Endothelial cell of umbilical vein (primary cell): ENCODE measurements at regions not wholly inside any gene's neighbourhood (a gene's known extent, or its start where the extent isn't known, plus 50 kb on each side); places are given as distances from the start of the nearest gene placed in this dataset.
A peak's percentile ranks its signal among the peaks of the same experiment; 100 is the strongest.

Source experiments
- BruUV-seq: library from RNA; stranded (reverse); fragments of 400-500 nt; replicated peaks from 2 replicates; lab custom pipeline; 2021; lab: Mats Ljungman, UMichigan
- CTCF ChIA-PET: fragments of 300-600, 350-600 bp; sonication (Branson Sonifier 250); formaldehyde crosslinking; loops from one replicate; lab custom pipeline; 2021; ENCODE audit warnings: antibody characterized with exemption, inconsistent platforms; lab: Charles Lee
- POLR2A ChIA-PET: fragments of 300-600, 350-600 bp; sonication (Branson Sonifier 250); formaldehyde crosslinking; loops from one replicate; lab custom pipeline; 2021; ENCODE audit warnings: antibody characterized with exemption, inconsistent platforms; lab: Charles Lee
- DNase-seq: peaks from one replicate; pipeline ENCODE4 v3.0.0-alpha.2; 2011; ENCODE audit warnings: low read depth, low spot score
- FAIRE-seq: peaks from 2 replicates; lab custom pipeline; 2011; peaks lifted over from hg19 to GRCh38; lab: Jason Lieb, UNC
- H2AFZ ChIP-seq: 2 replicates; pipeline ENCODE4 v1.6.0; 2012; ENCODE audit warnings: low read depth, low read length, control low read depth, inconsistent platforms
- H3K27ac ChIP-seq: 2 replicates; pipeline ENCODE4 v1.5.1; 2011; ENCODE audit warnings: low read depth, mild to moderate bottlenecking, control low read depth, low read length, moderate library complexity; ENCODE audit not compliant: insufficient read depth
- H3K27me3 ChIP-seq, 2 experiments: 2 replicates each; pipeline versions ENCODE4 v1.6.0 to v1.6.1; 2011; ENCODE audit warnings: low read length in 2 of 2, mixed read lengths in 1 of 2; ENCODE audit not compliant: control insufficient read depth in 2 of 2, insufficient read depth in 2 of 2
- H3K36me3 ChIP-seq, 2 experiments: 2 replicates in 1 of 2; 3 replicates in 1 of 2; pipeline ENCODE4 v1.5.1; 2011; ENCODE audit warnings: low read length in 2 of 2, mild to moderate bottlenecking in 1 of 2, moderate library complexity in 1 of 2; ENCODE audit not compliant: control insufficient read depth in 2 of 2, insufficient read depth in 2 of 2; ENCODE audit errors: extremely low read depth in 1 of 2
- H3K4me1 ChIP-seq: 3 replicates; pipeline ENCODE4 v1.5.1; 2011; ENCODE audit warnings: mild to moderate bottlenecking, low read length; ENCODE audit not compliant: control insufficient read depth, insufficient read depth; ENCODE audit errors: extremely low read depth
- H3K4me2 ChIP-seq: 2 replicates; pipeline ENCODE4 v1.6.1; 2011; ENCODE audit warnings: low read length, control low read depth, mixed read lengths; ENCODE audit not compliant: insufficient read depth
- H3K4me3 ChIP-seq, 3 experiments: fragments of 200-600 bp in 1 of 3; sonication (generic), shearing (Covaris generic) in 1 of 3; replicated peaks in 1 of 3; 2 replicates each; pipeline ENCODE4 v1.5.1; 2011 to 2016; ENCODE audit warnings: control low read depth in 3 of 3, low read length in 3 of 3, mild to moderate bottlenecking in 2 of 3, inconsistent platforms in 1 of 3, low read depth in 1 of 3, moderate library complexity in 1 of 3; ENCODE audit not compliant: insufficient read depth in 1 of 3
- H3K79me2 ChIP-seq: 2 replicates; pipeline ENCODE4 v1.6.0; 2012; ENCODE audit warnings: low read length, inconsistent platforms; ENCODE audit not compliant: control insufficient read depth, insufficient read depth
- H3K9ac ChIP-seq: replicated peaks from 2 replicates; pipeline ENCODE3; 2011; ENCODE audit warnings: low read length, control low read depth; ENCODE audit not compliant: insufficient read depth; ENCODE audit errors: extremely low read depth
- H3K9me1 ChIP-seq: replicated peaks from 3 replicates; pipeline ENCODE4 v1.6.0; 2011; ENCODE audit warnings: mild to moderate bottlenecking, low read length; ENCODE audit not compliant: control insufficient read depth, insufficient read depth; ENCODE audit errors: extremely low read depth
- H3K9me3 ChIP-seq: replicated peaks from 2 replicates; pipeline ENCODE4 v1.5.1; 2012; ENCODE audit warnings: low read length, inconsistent platforms; ENCODE audit not compliant: control insufficient read depth, insufficient read depth
- H4K20me1 ChIP-seq: replicated peaks from 2 replicates; pipeline ENCODE3; 2011; ENCODE audit warnings: mild to moderate bottlenecking, low read length; ENCODE audit not compliant: control insufficient read depth, insufficient read depth; ENCODE audit errors: extremely low read depth
- CTCF ChIP-seq, 2 donors: IDR thresholded peaks; 1 replicate in 1 of 2; 2 replicates in 1 of 2; pipeline ENCODE4 v1.5.1; 2011; ENCODE audit warnings: low read length in 2 of 2, mild to moderate bottlenecking in 2 of 2, moderate library complexity in 2 of 2, control low read depth in 1 of 2, inconsistent platforms in 1 of 2, low read depth in 1 of 2; ENCODE audit not compliant: insufficient read depth in 1 of 2; ENCODE audit errors: extremely low read depth in 1 of 2
- EZH2 ChIP-seq: IDR thresholded peaks from 2 replicates; pipeline ENCODE4 v1.6.1; 2012; ENCODE audit warnings: borderline replicate concordance, low read depth, mild to moderate bottlenecking, moderate library complexity, low read length, inconsistent platforms; ENCODE audit not compliant: severe bottlenecking
- FOS ChIP-seq: IDR thresholded peaks from 2 replicates; pipeline ENCODE4 v1.6.1; 2011; ENCODE audit warnings: mild to moderate bottlenecking, low read length, moderate library complexity, borderline replicate concordance; ENCODE audit not compliant: insufficient read depth
- GATA2 ChIP-seq: IDR thresholded peaks from 2 replicates; pipeline ENCODE4 v1.7.0; 2011; ENCODE audit warnings: low read depth, mild to moderate bottlenecking, moderate library complexity, mixed read lengths, low read length; ENCODE audit not compliant: insufficient read length, insufficient read depth
- JUN ChIP-seq: IDR thresholded peaks from 2 replicates; pipeline ENCODE4 v1.6.1; 2011; ENCODE audit warnings: borderline replicate concordance, low read depth; ENCODE audit not compliant: insufficient read length, insufficient read depth
- MAX ChIP-seq: IDR thresholded peaks from 2 replicates; pipeline ENCODE4 v1.6.1; 2011; ENCODE audit not compliant: insufficient read depth, insufficient read length
- MYC ChIP-seq: IDR thresholded peaks from one replicate; pipeline ENCODE4 v1.6.1; 2011; ENCODE audit warnings: mild to moderate bottlenecking, low read depth, low read length
- POLR2A ChIP-seq: IDR thresholded peaks from 2 replicates; pipeline ENCODE4 v1.6.1; 2012; ENCODE audit warnings: low read depth, mild to moderate bottlenecking, control low read depth, low read length
- POLR2AphosphoS5 ChIP-seq: IDR thresholded peaks from 2 replicates; pipeline ENCODE4 v1.6.1; 2012; ENCODE audit warnings: low read depth, mild to moderate bottlenecking, control low read depth, low read length, moderate library complexity; ENCODE audit not compliant: insufficient read depth
- dilution Hi-C: fragments of 300-500 bp; cut with MboI; formaldehyde crosslinking; loops from one replicate; pipeline ENCODE4 v1.15.0; 2019; ENCODE audit warnings: low sequenced_read_pairs; ENCODE audit not compliant: extremely low pct_ligation_motif_present
- intact Hi-C: fragments of 100-400 bp; cut with micrococcal nuclease; formaldehyde crosslinking; loops from one replicate; pipeline ENCODE4 v1.10.0; 2022

GRCh38 chr3:147729641-147730040, 320.5 kb downstream of the ZIC1 start:
- Histone ChIP-seq H3K4me3 (no peak overlapping the region), H3K4me2 (no peak overlapping the region), H3K9me3 (no peaks in the 10 kb centered on the region), H3K27ac (no peak overlapping the region), H2AFZ (no peak overlapping the region), H3K9me1 (no peaks in the 10 kb centered on the region), H4K20me1 (no peaks in the 10 kb centered on the region), H3K9ac (no peak overlapping the region), H3K79me2 (no peaks in the 10 kb centered on the region), H3K36me3 (no peaks in the 10 kb centered on the region), H3K4me1 (no peaks in the 10 kb centered on the region), H3K27me3 (no peaks in the 10 kb centered on the region)
- ChIA-PET CTCF (interaction anchor here (1.3 kb wide), 1 partner anchor 348 kb away, joined by 3 read pairs; no protein-coding TSS in a partner anchor), POLR2A (no interaction called here)
- no peak for TF ChIP-seq GATA2
- TF ChIP-seq POLR2AphosphoS5 = no peak
- no peak for TF ChIP-seq CTCF (IDR thresholded peaks at IDR 0.05; ENCODE audit: extremely low read depth in 1 of 2, insufficient read depth in 1 of 2, low read depth in 1 of 2, low read length in 2 of 2)
- TF ChIP-seq JUN = no peak
- TF ChIP-seq MYC = no peak
- no peak for TF ChIP-seq FOS
- TF ChIP-seq EZH2 = no peak
- TF ChIP-seq MAX = no peak
- TF ChIP-seq POLR2A = no peak
- BruUV-seq = no TSS peak
- dilution Hi-C loops = no loop called here
- FAIRE-seq = peak; percentile 12
- no peak for DNase-seq
- intact Hi-C loops = no loop called here
